ENCODE measurements at regions not wholly inside any gene's neighbourhood (a gene's known extent, or its start where the extent isn't known, plus 50 kb on each side); places are given as distances from the start of the nearest gene placed in this dataset.
A peak's percentile ranks its signal among the peaks of the same experiment; 100 is the strongest.

- no peak for DNase-seq (ENCODE audit: low spot score)
Observed at GRCh38 chr1:239593527-239593926, 207.2 kb downstream of the CHRM3 start.

DNA sequence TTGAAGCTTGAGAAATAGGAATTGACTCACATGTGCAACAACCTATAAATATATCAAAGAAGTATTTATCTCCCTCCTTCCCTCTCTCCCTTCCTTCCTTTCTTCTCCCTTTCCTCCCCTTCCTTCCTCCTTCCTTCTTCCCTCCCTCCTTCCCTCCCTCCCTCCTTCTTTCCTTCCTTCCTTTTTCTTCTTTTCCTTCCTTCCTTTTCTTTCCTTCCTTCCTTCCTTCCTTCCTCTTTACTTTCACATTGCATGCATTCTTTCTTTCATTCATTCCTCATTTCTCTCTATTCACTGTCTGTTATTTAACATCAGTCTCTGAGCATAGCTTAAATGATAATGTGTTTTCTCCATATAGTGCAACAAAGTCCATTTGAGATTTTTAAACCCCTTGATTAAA lies 214.2 kb downstream of the CHRM3 start:
- DNase-seq (ENCODE audit: low spot score), result no peak

- DNase-seq (ENCODE audit: low spot score), result no peak
Observed at GRCh38 chr1:239601108-239601507, 214.7 kb downstream of the CHRM3 start.

- DNase-seq (ENCODE audit: low spot score), result no peak
Observed at GRCh38 chr1:239603530-239603929, 217.2 kb downstream of the CHRM3 start.

- peak; percentile 6 for DNase-seq (ENCODE audit: low spot score)
Observed at GRCh38 chr1:239606850-239607400, 220.6 kb downstream of the CHRM3 start.

GRCh38 chr1:239608469-239608868 lies 222.1 kb downstream of the CHRM3 start:
- no peak for DNase-seq (ENCODE audit: low spot score)

- no peak for DNase-seq (ENCODE audit: low spot score)
Observed at GRCh38 chr1:239612379-239612778, 226.0 kb downstream of the CHRM3 start.

GRCh38 chr1:239616673-239617072 lies 230.3 kb downstream of the CHRM3 start:
- DNase-seq (ENCODE audit: low spot score), result peak; percentile 53

DNA sequence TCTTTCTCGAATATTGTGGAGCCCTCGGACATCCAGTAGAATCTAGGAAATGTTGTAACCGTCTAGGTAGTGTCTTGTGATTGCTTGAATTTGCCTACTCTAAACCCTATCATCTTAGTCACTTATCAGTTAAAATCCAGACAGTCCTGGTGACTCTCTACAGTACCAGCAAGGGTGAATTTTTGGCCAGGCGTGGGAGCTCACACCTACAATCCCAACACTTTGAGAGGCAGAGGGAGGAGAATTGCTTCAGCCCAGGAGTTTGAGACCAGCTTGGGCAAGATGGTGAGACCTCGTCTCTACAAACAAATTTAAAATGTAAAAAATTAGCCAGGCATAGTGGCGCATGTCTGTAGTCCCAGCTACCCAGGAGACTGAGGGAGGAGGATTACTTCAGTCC lies 230.9 kb downstream of the CHRM3 start:
- DNase-seq (ENCODE audit: low spot score), result no peak

GRCh38 chr1:239617731-239618130 lies 231.4 kb downstream of the CHRM3 start:
- no peak for DNase-seq (ENCODE audit: low spot score)

GRCh38 chr1:239619190-239619589 lies 232.8 kb downstream of the CHRM3 start:
- DNase-seq (ENCODE audit: low spot score), result no peak

GRCh38 chr1:239630767-239631166 lies 244.4 kb downstream of the CHRM3 start:
- DNase-seq (ENCODE audit: low spot score), result no peak

DNA sequence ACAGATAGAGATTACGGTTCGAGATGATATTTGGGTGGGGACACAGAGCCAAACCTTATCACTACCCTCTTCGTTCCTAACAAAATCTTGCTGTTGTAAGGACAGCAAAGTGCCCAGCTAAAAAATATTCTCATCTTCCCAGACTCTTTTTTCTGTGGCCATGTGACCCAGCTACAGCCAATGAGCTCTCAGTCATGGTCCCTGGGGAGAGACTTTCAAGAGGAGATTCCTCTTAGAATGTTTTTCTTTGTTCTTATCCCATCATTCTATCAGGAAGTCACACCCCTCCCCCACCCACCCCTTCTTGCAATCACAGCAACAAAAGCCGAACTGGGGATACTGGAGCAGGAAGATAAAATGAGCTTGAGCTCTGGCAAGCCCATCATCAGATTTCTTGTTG lies 247.1 kb downstream of the CHRM3 start:
- no peak for DNase-seq (ENCODE audit: low spot score)

- DNase-seq (ENCODE audit: low spot score), result no peak
Observed at GRCh38 chr1:239635276-239635675, 248.9 kb downstream of the CHRM3 start.

DNA sequence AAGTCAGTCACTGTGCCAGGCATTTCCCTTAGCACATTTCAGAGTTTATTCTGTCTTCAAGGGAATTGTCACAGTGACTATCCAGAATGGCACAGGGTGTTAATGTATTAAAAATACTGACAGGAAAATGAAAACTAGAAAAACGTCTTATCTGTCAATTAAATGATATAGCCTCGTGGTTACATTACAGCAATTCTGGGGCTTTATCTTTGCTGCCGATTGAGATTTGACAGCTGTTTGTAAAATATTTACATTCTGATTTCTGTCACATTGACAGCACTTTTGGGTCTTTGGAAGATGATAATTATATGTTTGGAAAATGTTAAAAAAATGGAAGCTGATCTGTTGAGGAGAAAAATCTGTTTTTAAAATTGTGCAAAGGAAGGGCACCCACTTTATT lies 250.0 kb downstream of the CHRM3 start:
- DNase-seq (ENCODE audit: low spot score), result no peak

DNA sequence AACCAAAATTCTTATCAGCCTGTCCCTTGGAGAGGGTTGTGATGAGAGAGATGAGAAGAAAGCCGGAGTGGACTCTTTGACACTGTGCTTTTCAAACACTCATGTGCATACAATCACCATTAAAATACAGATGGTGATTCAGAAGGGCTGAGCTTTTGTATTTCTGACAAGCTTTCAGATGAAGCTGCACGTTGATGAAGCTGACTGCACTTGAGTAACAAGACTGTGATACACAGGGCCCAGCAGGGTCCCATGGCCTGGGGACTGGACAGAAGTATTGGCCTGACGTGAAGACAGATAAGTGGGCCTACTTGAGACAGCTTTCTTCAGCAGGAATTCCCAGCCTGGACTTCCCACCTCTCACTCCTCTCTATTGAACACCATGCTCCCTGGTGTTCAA lies 258.2 kb downstream of the CHRM3 start:
- DNase-seq (ENCODE audit: low spot score), result no peak

DNA sequence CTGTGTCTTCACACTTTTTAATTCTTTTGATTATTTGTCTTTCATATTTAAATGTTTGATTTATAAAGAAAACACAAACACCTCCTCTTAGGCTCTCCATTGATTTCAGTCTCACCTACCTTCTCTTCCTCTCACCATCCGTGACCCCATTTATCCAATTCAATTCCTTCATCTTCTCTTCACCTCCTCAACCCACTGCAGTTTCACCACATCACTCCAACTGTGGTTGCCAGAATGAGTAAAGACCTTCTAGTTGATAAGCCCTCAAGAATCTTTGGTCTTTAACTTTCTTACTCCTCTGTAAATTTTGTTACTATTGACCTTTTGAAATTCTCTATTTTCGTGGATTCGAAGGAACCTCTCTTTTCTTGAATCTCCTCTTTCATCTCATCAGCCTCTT lies 260.7 kb downstream of the CHRM3 start:
- DNase-seq (ENCODE audit: low spot score), result no peak

- DNase-seq (ENCODE audit: low spot score), result no peak
Observed at GRCh38 chr1:239647964-239648632, 261.7 kb downstream of the CHRM3 start.

DNA sequence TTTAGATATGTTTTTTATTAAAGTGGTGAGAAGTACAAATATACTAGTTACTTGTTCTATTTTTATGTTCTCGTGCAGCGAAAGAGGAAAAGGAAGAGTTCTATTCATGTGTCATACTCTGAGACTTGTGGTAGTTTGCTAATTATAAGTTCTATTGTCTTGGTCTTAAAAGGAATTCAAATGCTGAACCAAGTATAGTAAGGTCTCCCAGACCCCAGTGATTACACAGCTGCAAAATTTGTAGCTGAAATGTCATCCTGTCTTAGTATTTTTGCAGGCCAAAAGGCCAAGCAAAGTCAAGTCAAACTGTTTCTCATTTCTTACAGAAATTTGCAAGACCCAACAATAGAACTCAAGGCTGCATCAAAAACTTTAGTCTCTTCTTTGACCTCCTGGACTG lies 268.7 kb downstream of the CHRM3 start:
- no peak for DNase-seq (ENCODE audit: low spot score)

DNA sequence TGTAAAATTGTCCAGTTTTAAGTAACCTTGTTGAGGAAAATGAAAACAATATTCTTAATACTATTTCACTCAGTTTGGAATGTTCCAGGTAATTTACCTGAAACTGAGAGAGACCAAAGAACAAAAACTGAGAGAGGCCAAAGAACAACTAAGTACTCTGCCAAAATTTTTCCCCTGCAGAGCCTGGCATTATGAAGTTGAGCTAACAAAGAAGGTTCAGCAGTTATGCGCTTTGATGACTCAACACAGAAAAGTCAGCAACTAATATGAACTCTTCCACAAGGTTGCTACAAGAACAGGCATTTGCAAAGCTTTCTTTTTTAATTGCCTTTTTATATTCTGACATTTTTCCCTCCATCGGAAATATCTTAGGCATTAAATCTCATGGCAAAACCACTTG lies 270.9 kb downstream of the CHRM3 start:
- DNase-seq (ENCODE audit: low spot score), result peak; percentile 20

- DNase-seq (ENCODE audit: low spot score), result no peak
Observed at GRCh38 chr1:239662950-239663349, 276.6 kb downstream of the CHRM3 start.

DNA sequence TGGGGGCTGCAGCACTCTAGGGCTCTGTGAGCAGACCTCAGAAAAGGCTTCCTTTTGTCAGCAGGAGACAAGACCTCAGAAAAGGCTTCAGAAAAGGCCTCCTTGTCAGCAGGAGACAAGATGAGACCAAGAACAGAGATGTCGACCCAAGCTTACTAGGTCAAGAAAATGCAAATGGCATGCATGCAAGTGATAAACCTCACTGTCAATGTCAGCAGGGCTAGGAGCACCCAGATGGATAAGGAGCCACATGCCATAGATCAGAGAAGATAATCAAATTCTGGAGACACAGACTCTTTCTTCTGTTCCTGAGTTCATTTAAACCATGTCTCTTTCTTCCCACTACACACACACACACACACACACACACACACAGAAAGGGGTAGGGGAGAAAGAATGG lies 285.9 kb downstream of the CHRM3 start:
- no peak for DNase-seq (ENCODE audit: low spot score)

GRCh38 chr1:239675735-239676134 lies 289.4 kb downstream of the CHRM3 start:
- no peak for DNase-seq (ENCODE audit: low spot score)

Data from A172 (cell line).